ENCODE measurements at regions not wholly inside any gene's neighbourhood (a gene's known extent, or its start where the extent isn't known, plus 50 kb on each side); places are given as distances from the start of the nearest gene placed in this dataset.
"Not testable (repeated sequence)": the region's sequence is repeated elsewhere in the genome, so short reads cannot be mapped to it uniquely, and the experiment has no call there.

GRCh38 chr3:16070707-16071106 lies 103.8 kb upstream of the GALNT15 start:
- DNase-seq (ENCODE audit: low read depth): no peak
- H3K4me3 ChIP-seq (ENCODE audit: low read depth, low read length): no peak overlapping the region
- TF ChIP-seq, protein P1, sequence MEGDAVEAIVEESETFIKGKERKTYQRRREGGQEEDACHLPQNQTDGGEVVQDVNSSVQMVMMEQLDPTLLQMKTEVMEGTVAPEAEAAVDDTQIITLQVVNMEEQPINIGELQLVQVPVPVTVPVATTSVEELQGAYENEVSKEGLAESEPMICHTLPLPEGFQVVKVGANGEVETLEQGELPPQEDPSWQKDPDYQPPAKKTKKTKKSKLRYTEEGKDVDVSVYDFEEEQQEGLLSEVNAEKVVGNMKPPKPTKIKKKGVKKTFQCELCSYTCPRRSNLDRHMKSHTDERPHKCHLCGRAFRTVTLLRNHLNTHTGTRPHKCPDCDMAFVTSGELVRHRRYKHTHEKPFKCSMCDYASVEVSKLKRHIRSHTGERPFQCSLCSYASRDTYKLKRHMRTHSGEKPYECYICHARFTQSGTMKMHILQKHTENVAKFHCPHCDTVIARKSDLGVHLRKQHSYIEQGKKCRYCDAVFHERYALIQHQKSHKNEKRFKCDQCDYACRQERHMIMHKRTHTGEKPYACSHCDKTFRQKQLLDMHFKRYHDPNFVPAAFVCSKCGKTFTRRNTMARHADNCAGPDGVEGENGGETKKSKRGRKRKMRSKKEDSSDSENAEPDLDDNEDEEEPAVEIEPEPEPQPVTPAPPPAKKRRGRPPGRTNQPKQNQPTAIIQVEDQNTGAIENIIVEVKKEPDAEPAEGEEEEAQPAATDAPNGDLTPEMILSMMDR (IDR thresholded peaks at IDR 0.05; ENCODE audit: insufficient read depth, low read length): no peak

GRCh38 chr3:16071206-16071605 lies 103.3 kb upstream of the GALNT15 start:
- TF ChIP-seq, protein P1 (IDR thresholded peaks at IDR 0.05; ENCODE audit: insufficient read depth, low read length): no peak
- DNase-seq (ENCODE audit: low read depth): no peak
- H3K4me3 ChIP-seq (ENCODE audit: low read depth, low read length): no peak overlapping the region

GRCh38 chr3:16072420-16073110 lies 101.9 kb upstream of the GALNT15 start:
- TF ChIP-seq, protein P1 (IDR thresholded peaks at IDR 0.05; ENCODE audit: insufficient read depth, low read length): no peak
- H3K4me3 ChIP-seq (ENCODE audit: low read depth, low read length): no peak overlapping the region
- DNase-seq (ENCODE audit: low read depth): no peak

- no peak overlapping the region for H3K4me3 ChIP-seq (ENCODE audit: low read depth, low read length)
- TF ChIP-seq, protein P1 (IDR thresholded peaks at IDR 0.05; ENCODE audit: insufficient read depth, low read length): no peak
- DNase-seq (ENCODE audit: low read depth): no peak
Measured at GRCh38 chr3:16073203-16073602, 101.3 kb upstream of the GALNT15 start.

GRCh38 chr3:16073990-16074671 lies 100.3 kb upstream of the GALNT15 start:
- H3K4me3 ChIP-seq (ENCODE audit: low read depth, low read length); DNase-seq (ENCODE audit: low read depth): not testable (repeated sequence)

DNA sequence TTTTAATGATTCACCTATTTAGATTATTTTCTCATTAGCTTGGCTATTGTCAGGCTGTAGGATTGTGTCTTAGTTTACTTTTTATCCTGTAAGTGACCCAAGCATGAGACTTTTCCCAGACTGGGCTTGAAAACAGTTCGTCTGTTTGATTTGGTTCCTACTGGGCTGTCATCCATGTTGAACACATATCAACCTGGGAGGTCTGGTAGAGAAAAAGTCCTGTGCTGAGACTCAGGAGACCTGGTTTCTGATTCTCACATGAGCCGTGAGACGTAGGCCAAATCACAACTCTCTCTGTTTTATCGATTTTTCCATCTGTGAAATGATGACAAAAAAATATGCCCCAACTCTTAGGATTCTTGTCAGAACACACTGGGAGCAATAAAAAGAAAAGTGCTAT lies 98.8 kb upstream of the GALNT15 start:
- TF ChIP-seq, protein P1 (IDR thresholded peaks at IDR 0.05; ENCODE audit: insufficient read depth, low read length): no peak
- no peak for DNase-seq (ENCODE audit: low read depth)
- H3K4me3 ChIP-seq (ENCODE audit: low read depth, low read length): no peak overlapping the region

GRCh38 chr3:16076564-16076963 lies 97.9 kb upstream of the GALNT15 start:
- DNase-seq (ENCODE audit: low read depth): no peak
- TF ChIP-seq, protein P1 (IDR thresholded peaks at IDR 0.05; ENCODE audit: insufficient read depth, low read length): no peak
- H3K4me3 ChIP-seq (ENCODE audit: low read depth, low read length): no peak overlapping the region

DNA sequence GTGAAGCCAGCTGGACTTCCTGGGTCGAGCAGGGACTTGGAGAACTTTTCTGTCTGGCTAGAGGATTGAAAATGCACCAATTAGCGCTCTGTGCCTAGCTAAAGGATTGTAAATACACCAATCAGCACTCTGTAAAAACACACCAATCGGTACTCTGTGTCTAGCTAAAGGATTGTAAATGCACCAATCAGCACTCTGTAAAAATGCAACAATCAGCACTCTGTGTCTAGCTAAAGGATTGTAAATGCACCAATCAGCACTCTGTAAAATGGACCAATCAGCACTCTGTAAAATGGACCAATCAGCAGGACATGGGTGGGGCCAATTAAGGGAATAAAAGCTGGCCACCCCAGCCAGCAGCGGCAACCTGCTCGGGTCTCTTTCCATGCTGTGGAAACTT lies 97.3 kb upstream of the GALNT15 start:
- not testable (repeated sequence) for DNase-seq (ENCODE audit: low read depth); H3K4me3 ChIP-seq (ENCODE audit: low read depth, low read length)

DNA sequence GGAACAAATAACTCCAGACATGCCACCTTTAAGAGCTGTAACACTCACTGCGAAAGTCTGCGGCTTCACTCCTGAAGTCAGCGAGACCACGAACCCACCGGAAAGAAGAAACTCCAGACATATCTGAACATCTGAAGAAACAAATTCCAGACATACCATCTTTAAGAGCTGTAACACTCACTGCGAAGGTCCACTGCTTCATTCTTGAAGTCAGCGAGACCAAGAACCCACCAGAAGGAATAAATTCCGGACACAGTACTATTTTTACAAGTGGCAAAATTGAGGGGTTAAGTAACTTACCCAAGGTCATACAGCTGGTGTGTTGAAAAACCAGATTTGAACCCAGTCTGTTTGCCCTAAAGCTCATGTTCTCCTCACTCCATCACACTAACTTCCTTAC lies 96.8 kb upstream of the GALNT15 start:
- not testable (repeated sequence) for H3K4me3 ChIP-seq (ENCODE audit: low read depth, low read length); DNase-seq (ENCODE audit: low read depth)

Data from fibroblast of the aortic adventitia (primary cell).